ENCODE measurements at regions not wholly inside any gene's neighbourhood (a gene's known extent, or its start where the extent isn't known, plus 50 kb on each side); places are given as distances from the start of the nearest gene placed in this dataset.

- TF ChIP-seq POLR2A (IDR thresholded peaks at IDR 0.05; ENCODE audit: low read length) (no peak), GATA1 (IDR thresholded peaks at IDR 0.05; ENCODE audit: low read depth, low read length) (no peak)
Observed at GRCh38 chr5:167064198-167064776, 1227.2 kb upstream of the WWC1 start.
